Pancreas (tissue), 10 donors: ENCODE measurements at regions not wholly inside any gene's neighbourhood (a gene's known extent, or its start where the extent isn't known, plus 50 kb on each side); places are given as distances from the start of the nearest gene placed in this dataset.

Experiments
- ATAC-seq, 4 donors: fragments of 200-7000 bp; cut with Tn5 transposase; one replicate each; pipeline versions ENCODE4 v1.8.0 to v1.9.1; 2020; ENCODE audit warnings: mild to moderate bottlenecking in 4 of 4, moderate library complexity in 4 of 4
- DNase-seq, 6 donors: peaks; one replicate each; pipeline ENCODE4 v3.0.0-alpha.2; 2020
- FAIRE-seq: peaks from 2 replicates; lab custom pipeline; 2012; peaks lifted over from hg19 to GRCh38; lab: Jason Lieb, UNC
- H3K27ac ChIP-seq, 4 donors: fragments of 200-600 bp; sonication (generic); 1 replicate in 3 of 4; 2 replicates in 1 of 4; pipeline versions ENCODE4 v1.5.0 to v1.8.0; 2020
- H3K27me3 ChIP-seq, 4 donors: fragments of 200-600 bp; one replicate each; pipeline ENCODE4 v1.8.0; 2021
- H3K36me3 ChIP-seq, 3 donors: fragments of 200-600 bp; sonication (generic) in 1 of 3; one replicate each; pipeline versions ENCODE4 v1.5.0 to v1.8.0; 2020 to 2021
- H3K4me1 ChIP-seq, 3 donors: fragments of 200-600 bp; one replicate each; pipeline ENCODE4 v1.8.0; 2021
- H3K4me3 ChIP-seq, 4 donors: fragments of 200-600 bp; sonication (generic) in 2 of 4; one replicate each; pipeline versions ENCODE4 v1.5.0 to v1.8.0; 2020 to 2021
- H3K9me3 ChIP-seq, 4 donors: fragments of 200-600 bp; one replicate each; pipeline ENCODE4 v1.8.0; 2021
- CTCF ChIP-seq, 4 donors: fragments of 200-600 bp; sonication (generic) in 3 of 4; IDR thresholded peaks; one replicate each; pipeline versions ENCODE4 v1.5.0 to v1.8.0; 2021; ENCODE audit warnings: antibody characterized with exemption in 4 of 4
- WGBS, 2 donors: extraction: QIAGEN DNeasy Blood & Tissue Kit; methylation state at CpG; one replicate each; pipeline ENCODE4 v1.1.7; 2013; 5-methylcytosine and 5-hydroxymethylcytosine counted together
- intact Hi-C, 3 donors: fragments of 100-400 bp; cut with DNase I; formaldehyde crosslinking; loops; one replicate each; pipeline versions ENCODE4 v1.11.1 to v1.14.2; 2022
- donor health status: healthy with polysubstance abuse.
- donor health status: DM: no; HTN: no; CAD: no; lungs with moderate emphysema.
- donor health status: DM: no; HTN: no; CAD: no.
- donor health status: control.
- donor health status: control.
- donor health status: Bipolar disorder and iron deficiency.
- donor health status: DM: yes; HTN: yes; CAD: no.
- donor health status: DM: no; HTN: no; CAD: no.
- donor health status: DM: no; HTN: no; CAD: no.
- donor health status: DM: yes; HTN: yes; CAD: no.

- no peaks in the 10 kb centered on the region for H3K36me3 ChIP-seq
- intact Hi-C loops, result no loop called here
- no peak for DNase-seq
- FAIRE-seq, result no peak
- no peaks in the 10 kb centered on the region for H3K9me3 ChIP-seq
- H3K27me3 ChIP-seq, result no peaks in the 10 kb centered on the region
- H3K4me3 ChIP-seq, result no peak overlapping the region
- H3K4me1 ChIP-seq, result no peaks in the 10 kb centered on the region
- TF ChIP-seq CTCF (IDR thresholded peaks at IDR 0.05), result no peak
- no peak for ATAC-seq
- H3K27ac ChIP-seq, result no peak overlapping the region
These were observed 161.4 kb upstream of the MTNR1B start for GRCh38 chr11:92808022-92808421.

GRCh38 chr11:92810423-92811064, 158.9 kb upstream of the MTNR1B start:
- FAIRE-seq (no peak), ATAC-seq (no peak), DNase-seq (no peak)
- Histone ChIP-seq H3K4me1 (no peaks in the 10 kb centered on the region), H3K36me3 (no peaks in the 10 kb centered on the region), H3K27ac (no peak overlapping the region), H3K27me3 (no peaks in the 10 kb centered on the region), H3K9me3 (no peaks in the 10 kb centered on the region), H3K4me3 (no peak overlapping the region)
- intact Hi-C loops, result no loop called here
- WGBS, 2 donors, result 61 to 66% methylated on average over 6 of the region's 6 CpGs
- no peak for TF ChIP-seq CTCF (IDR thresholded peaks at IDR 0.05)

- ATAC-seq (no peak), DNase-seq (no peak), FAIRE-seq (no peak)
- no peak for TF ChIP-seq CTCF (IDR thresholded peaks at IDR 0.05)
- WGBS, 2 donors, result 45 to 59% methylated on average over 2 of the region's 2 CpGs
- intact Hi-C loops, result no loop called here
- Histone ChIP-seq H3K36me3 (no peaks in the 10 kb centered on the region), H3K4me1 (no peaks in the 10 kb centered on the region), H3K4me3 (no peak overlapping the region), H3K27me3 (no peaks in the 10 kb centered on the region), H3K27ac (no peak overlapping the region), H3K9me3 (no peaks in the 10 kb centered on the region)
These were observed 158.1 kb upstream of the MTNR1B start for GRCh38 chr11:92811341-92811740.

GRCh38 chr11:92812841-92813240, 156.6 kb upstream of the MTNR1B start:
- TF ChIP-seq CTCF (IDR thresholded peaks at IDR 0.05), result no peak
- FAIRE-seq, result no peak
- no peaks in the 10 kb centered on the region for H3K9me3 ChIP-seq
- H3K27ac ChIP-seq, result no peak overlapping the region
- H3K4me3 ChIP-seq, result no peak overlapping the region
- no peaks in the 10 kb centered on the region for H3K4me1 ChIP-seq
- ATAC-seq, result no peak
- WGBS, 2 donors, result 60 to 62% methylated on average over 5 of the region's 5 CpGs
- no peaks in the 10 kb centered on the region for H3K36me3 ChIP-seq
- H3K27me3 ChIP-seq, result no peaks in the 10 kb centered on the region
- no peak for DNase-seq
- intact Hi-C loops, result no loop called here

GRCh38 chr11:92819830-92820229, 149.6 kb upstream of the MTNR1B start:
- no peak for TF ChIP-seq CTCF (IDR thresholded peaks at IDR 0.05)
- DNase-seq (no peak), ATAC-seq (no peak), FAIRE-seq (no peak)
- H3K4me3 ChIP-seq, result no peak overlapping the region
- no peak overlapping the region for H3K27ac ChIP-seq
- H3K4me1 ChIP-seq, result no peaks in the 10 kb centered on the region
- 44 to 69% methylated on average over 2 of the region's 2 CpGs for WGBS, 2 donors
- no peaks in the 10 kb centered on the region for H3K27me3 ChIP-seq
- H3K36me3 ChIP-seq, result no peaks in the 10 kb centered on the region
- H3K9me3 ChIP-seq, result no peaks in the 10 kb centered on the region
- intact Hi-C loops, result no loop called here
